ENCODE measurements at regions not wholly inside any gene's neighbourhood (a gene's known extent, or its start where the extent isn't known, plus 50 kb on each side); places are given as distances from the start of the nearest gene placed in this dataset.

- DNase-seq (ENCODE audit: low spot score) = no peak
Observed at GRCh38 chr20:60851826-60852704, 400.0 kb upstream of the CDH4 start.

- no peak for DNase-seq (ENCODE audit: low spot score)
Observed at GRCh38 chr20:60857708-60858107, 394.4 kb upstream of the CDH4 start.

DNA sequence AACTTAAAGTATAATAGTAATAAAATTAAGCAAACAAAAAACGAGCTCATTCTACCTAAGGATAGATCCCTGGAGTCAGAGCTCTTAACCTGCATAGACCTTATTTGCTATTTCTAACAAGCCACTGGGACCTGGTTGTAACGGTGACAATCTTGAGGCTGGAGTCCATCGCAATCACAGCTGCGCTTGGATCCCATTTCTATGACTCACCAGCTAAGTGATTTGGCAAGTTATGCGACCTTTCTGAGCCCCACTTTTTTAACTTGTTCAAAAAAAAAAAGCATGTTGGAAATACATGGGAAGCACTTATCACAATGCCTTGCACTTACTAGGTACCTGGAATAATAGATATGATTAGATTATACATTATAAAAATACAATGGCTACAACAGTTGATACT is 389.5 kb upstream of the CDH4 start:
- no peak for DNase-seq (ENCODE audit: low spot score)

GRCh38 chr20:60863548-60863947 is 388.5 kb upstream of the CDH4 start:
- DNase-seq (ENCODE audit: low spot score) = no peak

DNA sequence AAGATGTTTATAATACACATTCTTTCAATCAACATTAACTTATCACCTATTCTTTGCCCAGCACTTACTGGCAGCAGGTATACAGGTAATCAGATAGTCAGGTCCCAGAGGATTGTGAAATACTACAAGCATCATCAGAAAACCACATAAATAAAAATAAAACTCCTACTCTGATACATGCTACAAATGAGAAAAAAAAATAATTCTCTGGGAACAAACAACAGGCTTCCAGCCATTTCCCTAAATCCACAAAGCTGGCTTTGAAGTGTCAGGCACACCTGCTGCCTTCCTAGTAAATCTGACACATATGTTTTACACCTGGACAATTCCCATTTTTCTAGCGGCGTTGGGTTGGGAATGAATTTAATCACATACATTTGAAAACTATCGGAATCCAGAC is 384.5 kb upstream of the CDH4 start:
- no peak for DNase-seq (ENCODE audit: low spot score)

- DNase-seq (ENCODE audit: low spot score) = no peak
Observed at GRCh38 chr20:60868316-60868891, 383.7 kb upstream of the CDH4 start.

- DNase-seq (ENCODE audit: low spot score) = no peak
Observed at GRCh38 chr20:60869087-60869486, 383.0 kb upstream of the CDH4 start.

GRCh38 chr20:60869625-60870024 is 382.4 kb upstream of the CDH4 start:
- DNase-seq (ENCODE audit: low spot score) = no peak

DNA sequence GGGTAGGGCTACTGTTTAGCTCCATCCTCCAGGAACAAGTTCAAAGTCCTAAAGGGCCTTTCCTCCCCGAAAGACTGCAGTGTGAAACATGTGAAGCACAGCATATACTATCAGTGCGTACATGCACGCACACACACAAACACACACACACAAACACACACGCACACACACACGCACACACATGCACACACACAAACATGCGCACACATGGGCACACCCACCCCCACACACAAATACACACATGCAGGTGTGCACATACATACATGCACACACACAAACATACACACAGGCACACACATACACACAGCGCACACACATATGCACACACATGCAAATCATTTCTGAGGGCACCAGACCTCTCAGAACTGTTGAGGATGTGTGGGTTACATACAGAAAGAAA is 382.0 kb upstream of the CDH4 start:
- no peak for DNase-seq (ENCODE audit: low spot score)

DNA sequence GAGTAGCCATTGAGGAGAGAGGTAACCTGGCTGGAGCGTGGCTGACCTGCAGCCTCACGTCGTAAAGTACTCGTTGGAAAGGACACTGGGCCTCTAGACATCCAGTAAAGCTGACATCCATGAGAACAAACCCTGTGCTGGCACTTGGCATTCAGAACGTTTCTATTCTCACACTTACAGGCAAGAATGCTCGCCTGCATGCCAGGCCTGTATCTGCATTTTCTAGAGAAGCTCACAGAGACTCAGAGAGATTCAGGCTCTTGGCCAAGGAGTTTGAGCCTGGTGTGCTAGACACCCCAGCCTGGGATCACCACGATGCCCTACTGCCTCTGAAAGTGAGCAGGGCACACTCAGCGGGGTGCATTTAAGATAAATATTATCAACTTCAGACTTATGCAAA is 379.8 kb upstream of the CDH4 start:
- DNase-seq (ENCODE audit: low spot score) = no peak

GRCh38 chr20:60877071-60877857 is 374.8 kb upstream of the CDH4 start:
- no peak for DNase-seq (ENCODE audit: low spot score)

- no peak for DNase-seq (ENCODE audit: low spot score)
Observed at GRCh38 chr20:60882836-60883235, 369.2 kb upstream of the CDH4 start.

DNA sequence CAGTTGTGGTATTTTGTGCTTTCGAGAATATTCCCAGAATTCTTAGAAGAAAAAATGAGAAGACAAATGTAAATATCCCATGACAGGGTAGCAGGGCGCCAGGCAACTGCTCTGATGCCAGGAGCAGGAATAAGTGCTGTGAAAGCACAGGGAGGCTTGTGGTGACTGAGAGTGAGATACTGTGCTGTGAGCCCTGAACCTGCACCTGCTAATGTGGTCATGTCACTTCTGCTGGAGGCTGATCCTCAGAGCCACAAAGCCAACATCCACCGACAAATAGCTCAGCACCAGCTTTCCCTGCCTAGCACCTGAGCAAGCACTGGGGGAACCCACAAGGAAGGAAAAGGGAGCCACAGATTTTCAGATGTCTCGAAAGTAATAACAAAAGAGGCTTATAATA is 368.6 kb upstream of the CDH4 start:
- DNase-seq (ENCODE audit: low spot score) = no peak

- no peak for DNase-seq (ENCODE audit: low spot score)
Observed at GRCh38 chr20:60884277-60884676, 367.8 kb upstream of the CDH4 start.

GRCh38 chr20:60888771-60889170 is 363.3 kb upstream of the CDH4 start:
- DNase-seq (ENCODE audit: low spot score) = no peak

GRCh38 chr20:60892095-60892813 is 359.8 kb upstream of the CDH4 start:
- DNase-seq (ENCODE audit: low spot score) = no peak

DNA sequence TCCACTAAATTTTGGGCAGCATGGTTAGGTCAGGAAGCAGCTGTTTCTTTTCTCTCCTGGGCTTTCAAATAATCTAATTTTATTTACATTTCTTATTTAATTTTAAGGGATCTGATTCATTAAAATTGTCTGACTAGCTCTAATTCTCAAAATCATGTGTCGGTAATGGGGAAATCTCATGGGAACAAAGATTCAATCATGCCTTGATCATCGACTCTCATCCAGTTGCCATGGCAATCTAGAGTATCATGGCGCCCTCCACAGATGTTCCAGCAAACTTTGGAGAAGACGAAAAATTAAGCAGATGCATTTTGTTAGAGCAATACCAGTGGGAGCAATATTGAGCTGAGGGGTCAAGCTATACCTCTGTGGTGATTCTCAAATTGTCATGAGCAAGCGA is 358.0 kb upstream of the CDH4 start:
- no peak for DNase-seq (ENCODE audit: low spot score)

DNA sequence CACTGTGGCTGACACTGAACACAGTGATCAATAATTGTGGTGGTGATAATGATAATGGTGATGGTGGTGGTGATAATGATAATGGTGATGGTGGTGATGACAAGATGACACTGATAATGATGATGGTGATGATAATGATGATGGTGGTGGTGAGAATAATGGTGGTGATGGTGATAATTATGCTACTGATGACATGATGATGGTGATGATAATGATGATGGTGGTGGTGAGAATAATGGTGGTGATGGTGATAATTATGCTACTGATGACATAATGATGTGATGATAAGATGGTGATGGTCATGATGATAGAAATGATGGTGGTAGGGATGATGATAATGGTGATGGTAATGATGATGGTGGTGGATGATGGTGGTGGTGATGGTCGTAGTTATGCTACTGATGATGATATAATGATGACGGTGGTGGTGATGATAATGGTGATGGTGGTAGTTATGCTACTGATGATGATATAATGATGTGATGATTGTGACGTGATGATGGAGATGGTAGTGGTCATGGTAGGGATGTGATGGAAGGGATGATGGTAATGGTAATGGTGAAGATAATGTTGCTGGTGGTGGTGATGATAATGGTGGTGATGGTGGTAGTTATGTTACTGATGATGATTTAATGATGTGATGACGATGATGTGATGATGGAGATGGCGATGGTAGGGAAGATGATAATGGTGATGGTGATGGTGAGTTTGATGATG is 356.5 kb upstream of the CDH4 start:
- DNase-seq (ENCODE audit: low spot score) = no peak

DNA sequence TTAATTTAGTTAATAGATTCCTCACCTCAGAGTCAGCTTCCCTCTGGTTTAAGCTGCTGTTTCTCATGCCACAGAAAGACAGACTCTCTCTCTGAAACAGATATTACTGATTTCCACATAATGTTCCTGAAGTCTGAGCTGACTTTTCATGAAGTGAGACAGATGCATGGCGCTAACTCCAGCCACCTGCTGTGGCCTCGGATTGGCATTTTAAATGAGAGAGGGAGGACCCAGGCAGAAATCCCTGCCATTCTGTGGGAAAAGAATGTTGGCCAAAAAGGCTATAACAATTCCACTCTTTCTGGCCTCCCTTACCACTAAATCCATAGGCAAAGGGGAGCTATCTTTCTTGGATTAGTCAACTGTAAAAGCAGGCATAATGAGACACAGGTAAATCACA is 354.1 kb upstream of the CDH4 start:
- no peak for DNase-seq (ENCODE audit: low spot score)

DNA sequence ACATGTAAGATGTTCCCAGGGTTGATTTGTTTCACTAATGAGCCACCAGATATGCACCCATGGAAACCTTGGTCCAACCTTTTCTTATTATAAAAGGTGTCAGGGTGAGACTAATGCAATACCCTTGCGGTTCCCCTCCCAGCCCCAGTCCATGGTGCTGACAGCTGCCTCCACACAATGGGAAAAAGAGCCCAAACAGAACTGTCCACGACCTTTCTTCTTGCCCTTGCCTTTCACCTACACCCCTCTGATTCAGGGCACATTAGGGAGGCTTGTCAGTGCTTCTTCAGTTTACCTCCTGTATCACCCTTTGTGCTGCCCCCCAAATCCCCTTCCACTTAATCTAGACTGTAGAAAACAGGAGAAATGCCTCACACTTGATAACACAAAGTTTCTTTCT is 352.7 kb upstream of the CDH4 start:
- no peak for DNase-seq (ENCODE audit: low spot score)

- DNase-seq (ENCODE audit: low spot score) = no peak
Observed at GRCh38 chr20:60900618-60901017, 351.4 kb upstream of the CDH4 start.

- no peak for DNase-seq (ENCODE audit: low spot score)
Observed at GRCh38 chr20:60901831-60902230, 350.2 kb upstream of the CDH4 start.
